Neuronal stem cell (in vitro differentiated cells): ENCODE measurements at regions not wholly inside any gene's neighbourhood (a gene's known extent, or its start where the extent isn't known, plus 50 kb on each side); places are given as distances from the start of the nearest gene placed in this dataset.

Source experiments
- DNase-seq: peaks from one replicate; pipeline ENCODE4 v3.0.0-alpha.2; 2013; ENCODE audit warnings: low spot score
- H2AFZ ChIP-seq: one replicate; pipeline ENCODE4 v1.6.1; 2013; ENCODE audit warnings: mild to moderate bottlenecking, low read length, inconsistent platforms
- H2AK5ac ChIP-seq: 2 replicates; pipeline ENCODE4 v1.6.1; 2013; ENCODE audit warnings: low read depth, mild to moderate bottlenecking, inconsistent platforms, low read length, moderate library complexity, mixed read lengths
- H2BK120ac ChIP-seq: 2 replicates; pipeline ENCODE4 v1.6.1; 2013; ENCODE audit warnings: low read depth, mild to moderate bottlenecking, inconsistent platforms, low read length, moderate library complexity, mixed read lengths
- H2BK12ac ChIP-seq: one replicate; pipeline ENCODE4 v1.6.1; 2013; ENCODE audit warnings: low read length, inconsistent platforms
- H2BK15ac ChIP-seq: 2 replicates; pipeline ENCODE4 v1.6.1; 2013; ENCODE audit warnings: mild to moderate bottlenecking, low read length, inconsistent platforms, mixed read lengths
- H2BK5ac ChIP-seq: one replicate; pipeline ENCODE4 v1.6.1; 2013; ENCODE audit warnings: inconsistent platforms, mild to moderate bottlenecking, low read length, moderate library complexity
- H3K14ac ChIP-seq: one replicate; pipeline ENCODE4 v1.6.1; 2013; ENCODE audit warnings: low read length, inconsistent platforms
- H3K18ac ChIP-seq: 2 replicates; pipeline ENCODE4 v1.6.1; 2013; ENCODE audit warnings: low read length, inconsistent platforms
- H3K23ac ChIP-seq: 2 replicates; pipeline ENCODE4 v1.6.1; 2013; ENCODE audit warnings: low read depth, mild to moderate bottlenecking, mixed read lengths, low read length, inconsistent platforms; ENCODE audit not compliant: poor library complexity
- H3K27ac ChIP-seq: replicated peaks from 3 replicates; pipeline ENCODE4 v1.5.1; 2013; ENCODE audit warnings: low read length, inconsistent platforms
- H3K27me3 ChIP-seq, 3 experiments: 2 replicates each; pipeline ENCODE4 v1.6.1; 2013; ENCODE audit warnings: low read length in 3 of 3, mild to moderate bottlenecking in 2 of 3, inconsistent platforms in 1 of 3, low read depth in 1 of 3, mixed read lengths in 1 of 3, moderate library complexity in 1 of 3; ENCODE audit not compliant: control insufficient read depth in 3 of 3, insufficient read depth in 3 of 3
- H3K36me3 ChIP-seq, 2 donors: replicated peaks in 1 of 2; 2 replicates each; pipeline ENCODE4 v1.6.1; 2013; ENCODE audit warnings: low read length in 2 of 2; ENCODE audit not compliant: control insufficient read depth in 2 of 2, insufficient read depth in 2 of 2
- H3K4ac ChIP-seq: 2 replicates; pipeline ENCODE4 v1.6.1; 2013; ENCODE audit warnings: inconsistent platforms, mild to moderate bottlenecking, low read length, moderate library complexity
- H3K4me1 ChIP-seq, 2 donors: 1 replicate in 1 of 2; 2 replicates in 1 of 2; pipeline ENCODE4 v1.6.1; 2013; ENCODE audit warnings: low read length in 2 of 2, low read depth in 1 of 2; ENCODE audit not compliant: control insufficient read depth in 2 of 2, insufficient read depth in 1 of 2
- H3K4me2 ChIP-seq: one replicate; pipeline ENCODE4 v1.6.1; 2013; ENCODE audit warnings: mild to moderate bottlenecking, low read length, inconsistent platforms; ENCODE audit not compliant: insufficient read depth, poor library complexity, severe bottlenecking
- H3K4me3 ChIP-seq, 2 donors: 2 replicates each; pipeline ENCODE4 v1.5.1; 2013; ENCODE audit warnings: low read length in 2 of 2, mild to moderate bottlenecking in 2 of 2, inconsistent platforms in 1 of 2, moderate library complexity in 1 of 2
- H3K79me1 ChIP-seq: one replicate; pipeline ENCODE4 v1.6.1; 2013; ENCODE audit warnings: low read depth, mild to moderate bottlenecking, inconsistent platforms, low read length, moderate library complexity
- H3K9ac ChIP-seq: one replicate; pipeline ENCODE4 v1.6.1; 2013; ENCODE audit warnings: mild to moderate bottlenecking, low read depth, low read length, inconsistent platforms; ENCODE audit not compliant: poor library complexity
- H3K9me3 ChIP-seq, 2 donors: replicated peaks in 1 of 2; 2 replicates each; pipeline versions ENCODE3 to v1.6.1; 2013; ENCODE audit warnings: low read length in 2 of 2, mild to moderate bottlenecking in 2 of 2, inconsistent platforms in 1 of 2, low read depth in 1 of 2, mixed read lengths in 1 of 2, moderate library complexity in 1 of 2; ENCODE audit not compliant: control insufficient read depth in 2 of 2, insufficient read depth in 1 of 2
- H4K8ac ChIP-seq: one replicate; pipeline ENCODE4 v1.6.1; 2013; ENCODE audit warnings: low read depth, mild to moderate bottlenecking, inconsistent platforms, low read length, moderate library complexity
- H4K91ac ChIP-seq: one replicate; pipeline ENCODE4 v1.6.1; 2013; ENCODE audit warnings: low read length, low read depth, mild to moderate bottlenecking, inconsistent platforms; ENCODE audit not compliant: poor library complexity
- WGBS, 2 donors: extraction: QIAGEN DNeasy Blood & Tissue Kit; methylation state at CpG; one replicate each; pipeline ENCODE4 v1.1.7; 2013; ENCODE audit warnings: missing lambda C conversion rate in 2 of 2, mixed read lengths in 1 of 2; ENCODE audit not compliant: insufficient read length in 2 of 2, insufficient replicate concordance in 1 of 2; ENCODE audit errors: extremely low coverage in 2 of 2; 5-methylcytosine and 5-hydroxymethylcytosine counted together

GRCh38 chr16:6047325-6047724 is 949.7 kb upstream of the EEF2KMT start:
- no CpG with 5 or more reads among the region's 3 CpGs for WGBS, 2 donors
- H3K4me3 ChIP-seq: no peak overlapping the region

GRCh38 chr16:6038941-6039645 is 941.5 kb upstream of the EEF2KMT start:
- Histone ChIP-seq H3K36me3 (no peaks in the 10 kb centered on the region), H3K9ac (no peak overlapping the region), H2AFZ (no peak overlapping the region), H2BK15ac (no peak overlapping the region), H3K79me1 (no peaks in the 10 kb centered on the region), H3K23ac (no peak overlapping the region), H3K18ac (no peak overlapping the region), H3K9me3 (no peaks in the 10 kb centered on the region), H2BK12ac (no peak overlapping the region), H3K27me3 (no peaks in the 10 kb centered on the region), H3K4me1 (no peaks in the 10 kb centered on the region), H3K4me2 (no peak overlapping the region), H2BK120ac (no peak overlapping the region), H4K8ac (no peak overlapping the region), H2AK5ac (no peak overlapping the region), H3K4me3 (no peak overlapping the region), H4K91ac (no peak overlapping the region), H3K14ac (no peak overlapping the region), H3K27ac (no peak overlapping the region), H2BK5ac (no peak overlapping the region), H3K4ac (no peak overlapping the region)
- no peak for DNase-seq
- WGBS, 2 donors: no CpG with 5 or more reads among the region's 5 CpGs

More at GRCh38 chr16:6047325-6047724, 949.7 kb upstream of the EEF2KMT start:
- no peak overlapping the region for H2AK5ac ChIP-seq
- no peak overlapping the region for H3K27ac ChIP-seq
- no peak overlapping the region for H2BK5ac ChIP-seq
- no peak overlapping the region for H4K8ac ChIP-seq
- H3K9ac ChIP-seq: no peak overlapping the region
- no peaks in the 10 kb centered on the region for H3K9me3 ChIP-seq
- no peaks in the 10 kb centered on the region for H3K4me1 ChIP-seq
- H4K91ac ChIP-seq: no peak overlapping the region
- H3K23ac ChIP-seq: no peak overlapping the region
- no peaks in the 10 kb centered on the region for H3K36me3 ChIP-seq
- no peak overlapping the region for H3K18ac ChIP-seq
- H2BK15ac ChIP-seq: no peak overlapping the region
- H2AFZ ChIP-seq: no peak overlapping the region
- no peak overlapping the region for H2BK12ac ChIP-seq
- H3K4ac ChIP-seq: no peak overlapping the region
- H2BK120ac ChIP-seq: no peak overlapping the region
- H3K14ac ChIP-seq: no peak overlapping the region
- no peak overlapping the region for H3K4me2 ChIP-seq
- DNase-seq: no peak
- no peaks in the 10 kb centered on the region for H3K27me3 ChIP-seq
- no peaks in the 10 kb centered on the region for H3K79me1 ChIP-seq

- H3K36me3 ChIP-seq: no peaks in the 10 kb centered on the region
- H3K9me3 ChIP-seq: no peaks in the 10 kb centered on the region
- no peak overlapping the region for H3K9ac ChIP-seq
- H4K91ac ChIP-seq: no peak overlapping the region
- no peak overlapping the region for H2AFZ ChIP-seq
- no CpG with 5 or more reads among the region's 6 CpGs for WGBS, 2 donors
- no peak overlapping the region for H3K27ac ChIP-seq
- no peak overlapping the region for H3K4ac ChIP-seq
- H3K79me1 ChIP-seq: no peaks in the 10 kb centered on the region
- no peak overlapping the region for H2BK15ac ChIP-seq
- no peak overlapping the region for H2BK120ac ChIP-seq
- peaks cover 0 to 2% of the 10 kb centered on the region in 2 donors for H3K4me1 ChIP-seq
- no peak overlapping the region for H2AK5ac ChIP-seq
- H3K23ac ChIP-seq: no peak overlapping the region
- no peak overlapping the region for H3K14ac ChIP-seq
- H2BK12ac ChIP-seq: no peak overlapping the region
- H3K27me3 ChIP-seq: peaks cover 0 to 2% (median 0%) of the 10 kb centered on the region in 3 experiments
- H3K18ac ChIP-seq: no peak overlapping the region
- H3K4me2 ChIP-seq: no peak overlapping the region
- H3K4me3 ChIP-seq: no peak overlapping the region
- DNase-seq: no peak
- no peak overlapping the region for H2BK5ac ChIP-seq
- H4K8ac ChIP-seq: no peak overlapping the region
These were observed 937.6 kb upstream of the EEF2KMT start for GRCh38 chr16:6035161-6035560.

GRCh38 chr16:6034511-6034910 is 936.9 kb upstream of the EEF2KMT start:
- Histone ChIP-seq H3K4me1 (peaks cover 0 to 2% of the 10 kb centered on the region in 2 donors), H2BK5ac (no peak overlapping the region), H4K8ac (no peak overlapping the region), H3K14ac (no peak overlapping the region), H3K4me2 (no peak overlapping the region), H3K27me3 (peaks cover 0 to 2% (median 0%) of the 10 kb centered on the region in 3 experiments), H3K36me3 (no peaks in the 10 kb centered on the region), H2AK5ac (no peak overlapping the region), H2AFZ (no peak overlapping the region), H4K91ac (no peak overlapping the region), H2BK12ac (no peak overlapping the region), H3K4me3 (no peak overlapping the region), H3K79me1 (no peaks in the 10 kb centered on the region), H3K18ac (no peak overlapping the region), H3K27ac (no peak overlapping the region), H3K23ac (no peak overlapping the region), H3K4ac (no peak overlapping the region), H3K9ac (no peak overlapping the region), H2BK120ac (no peak overlapping the region), H3K9me3 (no peaks in the 10 kb centered on the region), H2BK15ac (no peak overlapping the region)
- no CpG with 5 or more reads among the region's 4 CpGs for WGBS, 2 donors
- DNase-seq: no peak
